Bone marrow (tissue), 2 donors: ENCODE measurements at regions not wholly inside any gene's neighbourhood (a gene's known extent, or its start where the extent isn't known, plus 50 kb on each side); places are given as distances from the start of the nearest gene placed in this dataset.

Source experiments
- DNase-seq, 2 donors: peaks; one replicate each; lab custom pipeline; 2025; lab: John Stamatoyannopoulos, UW

GRCh38 chr20:12891643-12892042, 117.1 kb upstream of the SPTLC3 start:
- no peak for DNase-seq

- no peak for DNase-seq
Observed at GRCh38 chr20:12893019-12893418, 115.8 kb upstream of the SPTLC3 start.

- DNase-seq, result no peak
Observed at GRCh38 chr20:12893653-12894052, 115.1 kb upstream of the SPTLC3 start.

GRCh38 chr20:12894089-12894488, 114.7 kb upstream of the SPTLC3 start:
- DNase-seq, result no peak

- no peak for DNase-seq
Observed at GRCh38 chr20:12896180-12896579, 112.6 kb upstream of the SPTLC3 start.

- no peak for DNase-seq
Observed at GRCh38 chr20:12902992-12903391, 105.8 kb upstream of the SPTLC3 start.

GRCh38 chr20:12906361-12906760, 102.4 kb upstream of the SPTLC3 start:
- no peak for DNase-seq

GRCh38 chr20:12911372-12911771, 97.4 kb upstream of the SPTLC3 start:
- no peak for DNase-seq

GRCh38 chr20:12913781-12914443, 94.9 kb upstream of the SPTLC3 start:
- DNase-seq, result no peak

- DNase-seq, result no peak
Observed at GRCh38 chr20:12914804-12915203, 94.0 kb upstream of the SPTLC3 start.

GRCh38 chr20:12916699-12917098, 92.1 kb upstream of the SPTLC3 start:
- DNase-seq, result no peak

- DNase-seq, result no peak
Observed at GRCh38 chr20:12924126-12924525, 84.6 kb upstream of the SPTLC3 start.

- DNase-seq, result peak; percentile 3 to 54
Observed at GRCh38 chr20:12925210-12925755, 83.5 kb upstream of the SPTLC3 start.

- no peak for DNase-seq
Observed at GRCh38 chr20:12925863-12926793, 82.6 kb upstream of the SPTLC3 start.

- no peak for DNase-seq
Observed at GRCh38 chr20:12927489-12927888, 81.3 kb upstream of the SPTLC3 start.

- no peak for DNase-seq
Observed at GRCh38 chr20:12928358-12928754, 80.4 kb upstream of the SPTLC3 start.

GRCh38 chr20:12928755-12929401, 79.9 kb upstream of the SPTLC3 start:
- no peak for DNase-seq

GRCh38 chr20:12936020-12936419, 72.8 kb upstream of the SPTLC3 start:
- DNase-seq, result no peak

GRCh38 chr20:12936524-12936923, 72.2 kb upstream of the SPTLC3 start:
- DNase-seq, result no peak

GRCh38 chr20:12941025-12941424, 67.7 kb upstream of the SPTLC3 start:
- no peak for DNase-seq

GRCh38 chr20:12942123-12942522, 66.6 kb upstream of the SPTLC3 start:
- no peak for DNase-seq

- DNase-seq, result no peak
Observed at GRCh38 chr20:12946789-12947188, 62.0 kb upstream of the SPTLC3 start.

- DNase-seq, result no peak
Observed at GRCh38 chr20:12947691-12948090, 61.1 kb upstream of the SPTLC3 start.
